BE2C (cell line): ENCODE measurements at regions not wholly inside any gene's neighbourhood (a gene's known extent, or its start where the extent isn't known, plus 50 kb on each side); places are given as distances from the start of the nearest gene placed in this dataset.

ENCODE experiments used
- DNase-seq: peaks from one replicate; pipeline ENCODE4 v3.0.0-alpha.2; 2020
- H3K27me3 ChIP-seq: fragments of 250-450 bp; sonication (Bioruptor Pico); 2 replicates; pipeline ENCODE4 v1.5.1; 2020; ENCODE audit warnings: mild to moderate bottlenecking
- H3K36me3 ChIP-seq: fragments of 250-450 bp; sonication (Bioruptor Pico); 2 replicates; pipeline ENCODE4 v1.5.1; 2020; ENCODE audit warnings: mild to moderate bottlenecking
- H3K4me1 ChIP-seq: fragments of 250-450 bp; sonication (Bioruptor Pico); 2 replicates; pipeline ENCODE4 v1.5.1; 2020
- H3K4me3 ChIP-seq: 2 replicates; pipeline ENCODE4 v1.5.1; 2011; ENCODE audit warnings: low read depth, low read length
- H3K9me3 ChIP-seq: fragments of 250-450 bp; sonication (Bioruptor Pico); 2 replicates; pipeline ENCODE4 v1.5.1; 2020
- TF ChIP-seq, protein P1 (sequence below): IDR thresholded peaks from 2 replicates; pipeline ENCODE4 v1.5.1; 2012; ENCODE audit warnings: mild to moderate bottlenecking, low read depth, low read length

GRCh38 chr17:52482271-52482670 lies 323.8 kb upstream of the CA10 start:
- H3K36me3 ChIP-seq = no peaks in the 10 kb centered on the region
- no peaks in the 10 kb centered on the region for H3K4me1 ChIP-seq
- H3K9me3 ChIP-seq = no peaks in the 10 kb centered on the region
- no peak for DNase-seq
- no peaks in the 10 kb centered on the region for H3K27me3 ChIP-seq
- H3K4me3 ChIP-seq = no peak overlapping the region
- TF ChIP-seq, protein P1, sequence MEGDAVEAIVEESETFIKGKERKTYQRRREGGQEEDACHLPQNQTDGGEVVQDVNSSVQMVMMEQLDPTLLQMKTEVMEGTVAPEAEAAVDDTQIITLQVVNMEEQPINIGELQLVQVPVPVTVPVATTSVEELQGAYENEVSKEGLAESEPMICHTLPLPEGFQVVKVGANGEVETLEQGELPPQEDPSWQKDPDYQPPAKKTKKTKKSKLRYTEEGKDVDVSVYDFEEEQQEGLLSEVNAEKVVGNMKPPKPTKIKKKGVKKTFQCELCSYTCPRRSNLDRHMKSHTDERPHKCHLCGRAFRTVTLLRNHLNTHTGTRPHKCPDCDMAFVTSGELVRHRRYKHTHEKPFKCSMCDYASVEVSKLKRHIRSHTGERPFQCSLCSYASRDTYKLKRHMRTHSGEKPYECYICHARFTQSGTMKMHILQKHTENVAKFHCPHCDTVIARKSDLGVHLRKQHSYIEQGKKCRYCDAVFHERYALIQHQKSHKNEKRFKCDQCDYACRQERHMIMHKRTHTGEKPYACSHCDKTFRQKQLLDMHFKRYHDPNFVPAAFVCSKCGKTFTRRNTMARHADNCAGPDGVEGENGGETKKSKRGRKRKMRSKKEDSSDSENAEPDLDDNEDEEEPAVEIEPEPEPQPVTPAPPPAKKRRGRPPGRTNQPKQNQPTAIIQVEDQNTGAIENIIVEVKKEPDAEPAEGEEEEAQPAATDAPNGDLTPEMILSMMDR = no peak

DNA sequence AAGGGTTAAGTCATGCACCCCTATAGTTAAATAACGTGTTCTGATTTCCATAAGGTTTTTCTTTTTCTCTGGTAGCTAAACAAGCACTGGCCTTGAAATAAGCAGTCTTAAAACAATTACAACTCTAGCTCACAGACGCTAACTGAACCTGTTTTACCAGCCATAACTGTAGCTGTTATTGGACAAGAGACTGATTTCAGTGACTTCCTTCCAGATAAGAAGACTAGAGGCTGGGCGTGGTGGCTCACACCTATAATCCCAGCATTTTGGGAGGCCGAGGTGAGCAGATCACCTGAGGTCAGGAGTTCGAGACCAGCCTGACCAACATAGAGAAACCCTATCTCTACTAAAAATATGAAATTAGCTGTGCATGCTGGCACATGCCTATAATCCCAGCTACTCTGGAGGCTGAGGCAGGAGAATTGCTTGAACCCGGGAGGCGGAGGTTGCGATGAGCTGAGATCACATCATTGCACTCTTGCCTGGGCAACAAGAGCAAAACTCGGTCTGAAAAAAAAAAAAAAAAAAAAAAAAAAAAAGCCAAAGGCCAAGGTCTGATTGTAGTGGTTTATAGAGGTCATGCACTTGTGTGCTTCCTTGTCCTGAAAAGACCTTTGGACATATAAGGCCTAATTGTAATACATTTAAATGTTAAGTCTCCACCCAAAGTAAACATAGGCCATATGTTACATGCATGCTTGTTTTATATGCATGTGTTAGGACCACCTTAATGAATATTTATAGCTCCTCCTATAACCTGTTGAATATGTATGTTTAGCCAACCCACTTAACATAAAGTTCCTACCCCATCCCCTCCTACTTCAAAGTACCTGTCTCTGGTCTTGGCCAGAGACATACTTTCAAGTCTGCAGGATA lies 319.5 kb upstream of the CA10 start:
- no peak overlapping the region for H3K4me3 ChIP-seq
- no peaks in the 10 kb centered on the region for H3K27me3 ChIP-seq
- no peaks in the 10 kb centered on the region for H3K4me1 ChIP-seq
- no peaks in the 10 kb centered on the region for H3K36me3 ChIP-seq
- TF ChIP-seq, protein P1 = no peak
- H3K9me3 ChIP-seq = no peaks in the 10 kb centered on the region
- no peak for DNase-seq

GRCh38 chr17:52476638-52477313 lies 318.3 kb upstream of the CA10 start:
- Histone ChIP-seq H3K9me3 (no peaks in the 10 kb centered on the region), H3K4me3 (no peak overlapping the region), H3K27me3 (no peaks in the 10 kb centered on the region), H3K36me3 (no peaks in the 10 kb centered on the region), H3K4me1 (no peaks in the 10 kb centered on the region)
- no peak for DNase-seq
- TF ChIP-seq, protein P1 = no peak

- TF ChIP-seq, protein P1 = no peak
- no peaks in the 10 kb centered on the region for H3K36me3 ChIP-seq
- no peak for DNase-seq
- no peaks in the 10 kb centered on the region for H3K27me3 ChIP-seq
- no peaks in the 10 kb centered on the region for H3K4me1 ChIP-seq
- H3K9me3 ChIP-seq = no peaks in the 10 kb centered on the region
- H3K4me3 ChIP-seq = no peak overlapping the region
Measured at GRCh38 chr17:52470553-52470952, 312.0 kb upstream of the CA10 start.

- no peaks in the 10 kb centered on the region for H3K36me3 ChIP-seq
- H3K27me3 ChIP-seq = no peaks in the 10 kb centered on the region
- H3K4me1 ChIP-seq = peaks cover 5% of the 10 kb centered on the region
- H3K9me3 ChIP-seq = no peaks in the 10 kb centered on the region
- H3K4me3 ChIP-seq = no peak overlapping the region
- TF ChIP-seq, protein P1 = no peak
- DNase-seq = no peak
Measured at GRCh38 chr17:52465407-52465806, 306.9 kb upstream of the CA10 start.

DNA sequence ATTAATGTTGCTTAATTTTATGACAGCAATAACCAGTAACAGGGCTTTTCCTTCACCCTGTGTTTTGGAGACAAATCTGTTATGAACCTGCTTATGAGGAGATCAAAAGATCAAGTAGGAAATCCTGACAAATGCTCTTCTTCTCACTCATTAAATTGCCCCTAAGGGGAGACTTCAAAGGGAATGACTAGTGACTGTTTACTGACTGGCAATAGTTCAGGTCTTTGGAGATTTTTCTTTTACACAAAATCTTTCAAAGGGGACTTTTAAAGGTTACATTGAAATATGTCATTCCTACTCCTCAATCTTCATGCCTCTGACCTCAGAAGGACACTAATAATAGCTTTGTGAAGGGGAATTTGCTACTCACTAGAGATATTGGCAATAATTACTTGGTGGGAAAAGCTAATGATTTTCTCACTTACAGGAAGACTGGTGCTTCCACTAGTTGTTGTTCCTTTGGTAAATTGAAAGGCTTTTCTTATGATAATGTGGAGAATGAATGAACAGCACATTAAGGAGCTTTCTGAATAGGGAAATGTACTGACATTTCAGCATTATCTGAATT lies 292.9 kb upstream of the CA10 start:
- no peak overlapping the region for H3K4me3 ChIP-seq
- H3K9me3 ChIP-seq = no peaks in the 10 kb centered on the region
- TF ChIP-seq, protein P1 = no peak
- no peak for DNase-seq
- H3K36me3 ChIP-seq = no peaks in the 10 kb centered on the region
- H3K4me1 ChIP-seq = no peaks in the 10 kb centered on the region
- no peaks in the 10 kb centered on the region for H3K27me3 ChIP-seq
